ENCODE measurements at regions not wholly inside any gene's neighbourhood (a gene's known extent, or its start where the extent isn't known, plus 50 kb on each side); places are given as distances from the start of the nearest gene placed in this dataset.

- TF ChIP-seq CTCF (conservative IDR thresholded peaks at IDR 0.05; ENCODE audit: low read depth, low read length): no peak
- no peak for TF ChIP-seq EZH2 (IDR thresholded peaks at IDR 0.05; ENCODE audit: low read length, unreplicated experiment)
Observed at GRCh38 chr22:48895336-48895735, 932.3 kb downstream of the BRD1 start.

All from PC-3 (cell line).